ENCODE measurements at regions not wholly inside any gene's neighbourhood (a gene's known extent, or its start where the extent isn't known, plus 50 kb on each side); places are given as distances from the start of the nearest gene placed in this dataset.

GRCh38 chr5:90050103-90050502, 359.5 kb downstream of the CETN3 start:
- in situ Hi-C loops (cut with MboI; ENCODE audit: low sequenced_read_pairs), result no loop called here
- H2AK9ac ChIP-seq (replicated peaks; ENCODE audit: low read depth, low read length, poor library complexity), result no peak overlapping the region

More at GRCh38 chr5:90050103-90050502, 359.5 kb downstream of the CETN3 start:
- Histone ChIP-seq H3K9me3 (ENCODE audit: control insufficient read depth, insufficient read depth, low read length) (peaks cover 5% of the 10 kb centered on the region; the same call in 1 of the 2 replicates), H3K27ac (ENCODE audit: insufficient read depth, low read length) (no peak overlapping the region), H4K8ac (ENCODE audit: low read depth in 2 of 2, low read length in 2 of 2) (no peak overlapping the region), H3K36me3 (ENCODE audit: control insufficient read depth, insufficient read depth, low read length) (no peaks in the 10 kb centered on the region), H3K4me3 (ENCODE audit: insufficient read depth, low read depth, low read length) (no peak overlapping the region), H2BK120ac (ENCODE audit: low read depth, low read length) (no peak overlapping the region), H3K9ac (ENCODE audit: low read depth, low read length) (no peak overlapping the region), H4K5ac (ENCODE audit: low read depth, low read length) (no peak overlapping the region), H2BK20ac (ENCODE audit: low read depth, low read length) (no peak overlapping the region), H3K23ac (ENCODE audit: low read depth, low read length) (no peak overlapping the region), H2BK15ac (ENCODE audit: low read depth, low read length) (no peak overlapping the region), H2AFZ (replicated peaks; ENCODE audit: low read length, poor library complexity) (no peak overlapping the region), H3K4ac (ENCODE audit: low read depth, low read length) (no peak overlapping the region), H3K56ac (ENCODE audit: extremely low read depth, insufficient read depth, low read length) (no peak overlapping the region), H3K79me1 (ENCODE audit: low read depth in 1 of 2, low read length in 2 of 2) (no peaks in the 10 kb centered on the region), H3K4me1 (ENCODE audit: control insufficient read depth, insufficient read depth, low read length) (no peaks in the 10 kb centered on the region), H2AK5ac (ENCODE audit: low read depth, low read length) (no peak overlapping the region), H3K27me3 (ENCODE audit: control insufficient read depth, insufficient read depth, low read length) (no peaks in the 10 kb centered on the region), H2BK5ac (ENCODE audit: low read depth, low read length, poor library complexity, severe bottlenecking) (no peak overlapping the region), H4K20me1 (ENCODE audit: insufficient read depth, low read length) (no peaks in the 10 kb centered on the region), H3K4me2 (ENCODE audit: low read depth, low read length) (no peak overlapping the region), H3K18ac (ENCODE audit: low read depth, low read length) (no peak overlapping the region), H4K91ac (ENCODE audit: insufficient read depth, low read depth, low read length) (no peak overlapping the region), H3K9me1 (ENCODE audit: insufficient read depth, low read length) (no peaks in the 10 kb centered on the region), H3K14ac (replicated peaks; ENCODE audit: low read depth, low read length) (no peak overlapping the region)
- BruUV-seq (replicated peaks), result no TSS peak
- no peak for TF ChIP-seq CHD1 (IDR thresholded peaks at IDR 0.05; ENCODE audit: low read depth, low read length)
- TF ChIP-seq POLR2A (IDR thresholded peaks at IDR 0.05; ENCODE audit: low read depth, low read length), result no peak
- no peak for TF ChIP-seq CEBPB (IDR thresholded peaks at IDR 0.05; ENCODE audit: low read depth, low read length)
- POLR2A ChIA-PET (ENCODE audit: unreplicated experiment), result no interaction called here
- ATAC-seq (ENCODE audit: low read depth) (no peak), DNase-seq (no peak)
- WGBS, 2 experiments (ENCODE audit: extremely low coverage in 2 of 2, insufficient read length in 1 of 2), result no CpG with 5 or more reads among the region's 2 CpGs
- CTCF ChIA-PET, result no interaction called here
- dilution Hi-C loops (cut with HindIII; ENCODE audit: low sequenced_read_pairs, unreplicated experiment) (no loop called here), intact Hi-C loops (cut with micrococcal nuclease) (no loop called here)
